H9 (cell line): ENCODE measurements at regions not wholly inside any gene's neighbourhood (a gene's known extent, or its start where the extent isn't known, plus 50 kb on each side); places are given as distances from the start of the nearest gene placed in this dataset.

Source experiments
- DNase-seq: peaks from one replicate; pipeline ENCODE4 v3.0.0-alpha.2; 2017
- H2AFZ ChIP-seq: one replicate; pipeline ENCODE4 v1.6.1; 2013; ENCODE audit warnings: mild to moderate bottlenecking, low read length, control low read depth, moderate library complexity
- H2AK5ac ChIP-seq: 2 replicates; pipeline ENCODE4 v1.6.1; 2013; ENCODE audit warnings: low read length, control low read depth, mixed read lengths; ENCODE audit not compliant: insufficient read length
- H2BK120ac ChIP-seq: one replicate; pipeline ENCODE4 v1.6.1; 2013; ENCODE audit warnings: low read depth, mild to moderate bottlenecking, low read length, control low read depth, inconsistent platforms; ENCODE audit not compliant: poor library complexity, severe bottlenecking
- H2BK12ac ChIP-seq: 2 replicates; pipeline ENCODE4 v1.6.1; 2013; ENCODE audit warnings: low read length, control low read depth, mixed read lengths, low read depth; ENCODE audit not compliant: insufficient read length
- H2BK15ac ChIP-seq: 2 replicates; pipeline ENCODE4 v1.6.1; 2013; ENCODE audit warnings: low read depth, low read length, control low read depth
- H2BK20ac ChIP-seq: one replicate; pipeline ENCODE4 v1.6.1; 2013; ENCODE audit warnings: low read depth, mild to moderate bottlenecking, low read length, control low read depth, inconsistent platforms; ENCODE audit not compliant: poor library complexity, severe bottlenecking
- H2BK5ac ChIP-seq: 2 replicates; pipeline ENCODE4 v1.6.1; 2013; ENCODE audit warnings: low read length, control low read depth, mixed read lengths; ENCODE audit not compliant: insufficient read length
- H3K14ac ChIP-seq: 2 replicates; pipeline ENCODE4 v1.6.1; 2013; ENCODE audit warnings: low read length, control low read depth; ENCODE audit not compliant: insufficient read depth
- H3K18ac ChIP-seq: 2 replicates; pipeline ENCODE4 v1.6.1; 2013; ENCODE audit warnings: low read depth, mild to moderate bottlenecking, mixed read lengths, low read length, control low read depth; ENCODE audit not compliant: insufficient read length
- H3K23ac ChIP-seq: 2 replicates; pipeline ENCODE4 v1.6.1; 2013; ENCODE audit warnings: low read length, control low read depth, mixed read lengths, low read depth; ENCODE audit not compliant: insufficient read length
- H3K23me2 ChIP-seq: 2 replicates; pipeline ENCODE4 v1.6.1; 2013; ENCODE audit warnings: low read depth, mild to moderate bottlenecking, mixed read lengths, low read length, control low read depth; ENCODE audit not compliant: insufficient read length, poor library complexity, severe bottlenecking
- H3K27ac ChIP-seq: 2 replicates; pipeline ENCODE4 v1.5.1; 2013; ENCODE audit warnings: low read length, control low read depth, mixed read lengths, low read depth; ENCODE audit not compliant: insufficient read length
- H3K27me3 ChIP-seq: 2 replicates; pipeline ENCODE4 v1.6.1; 2013; ENCODE audit warnings: low read length, control low read depth, inconsistent platforms; ENCODE audit not compliant: insufficient read depth
- H3K4ac ChIP-seq: 2 replicates; pipeline ENCODE4 v1.6.1; 2013; ENCODE audit warnings: low read depth, mild to moderate bottlenecking, control low read depth, inconsistent platforms, low read length, moderate library complexity
- H3K4me1 ChIP-seq: 2 replicates; pipeline ENCODE4 v1.6.1; 2013; ENCODE audit warnings: low read length, control low read depth, inconsistent platforms; ENCODE audit not compliant: insufficient read depth
- H3K4me2 ChIP-seq: 2 replicates; pipeline ENCODE4 v1.6.1; 2013; ENCODE audit warnings: low read length, control low read depth, mixed read lengths; ENCODE audit not compliant: insufficient read length, insufficient read depth
- H3K56ac ChIP-seq: 2 replicates; pipeline ENCODE4 v1.6.1; 2013; ENCODE audit warnings: low read depth, mild to moderate bottlenecking, mixed read lengths, low read length, control low read depth; ENCODE audit not compliant: insufficient read length
- H3K79me1 ChIP-seq: 2 replicates; pipeline ENCODE4 v1.6.1; 2013; ENCODE audit warnings: low read depth, mild to moderate bottlenecking, moderate library complexity, low read length, control low read depth, inconsistent platforms; ENCODE audit not compliant: insufficient read depth, poor library complexity, severe bottlenecking
- H3K79me2 ChIP-seq: 2 replicates; pipeline ENCODE4 v1.6.1; 2013; ENCODE audit warnings: low read length, control low read depth, inconsistent platforms; ENCODE audit not compliant: insufficient read depth
- H3K9ac ChIP-seq: 2 replicates; pipeline ENCODE4 v1.6.1; 2013; ENCODE audit warnings: low read length, control low read depth, mixed read lengths; ENCODE audit not compliant: insufficient read length; ENCODE audit errors: extremely low read depth
- H3K9me3 ChIP-seq: one replicate; pipeline ENCODE4 v1.6.1; 2013; ENCODE audit warnings: low read depth, low read length, inconsistent platforms; ENCODE audit not compliant: control insufficient read depth
- H3T11ph ChIP-seq: one replicate; pipeline ENCODE4 v1.6.1; 2013; ENCODE audit warnings: mild to moderate bottlenecking, low read length, control low read depth, inconsistent platforms
- H4K20me1 ChIP-seq: one replicate; pipeline ENCODE4 v1.6.1; 2013; ENCODE audit not compliant: control insufficient read depth, insufficient read length, insufficient read depth
- H4K5ac ChIP-seq: 2 replicates; pipeline ENCODE4 v1.6.1; 2013; ENCODE audit warnings: low read depth, mild to moderate bottlenecking, mixed read lengths, low read length, control low read depth; ENCODE audit not compliant: insufficient read length
- H4K8ac ChIP-seq: replicated peaks from 2 replicates; pipeline ENCODE4 v1.6.1; 2013; ENCODE audit warnings: low read length, control low read depth, mixed read lengths, low read depth; ENCODE audit not compliant: insufficient read length
- H4K91ac ChIP-seq: 2 replicates; pipeline ENCODE4 v1.6.1; 2013; ENCODE audit warnings: low read depth, mild to moderate bottlenecking, moderate library complexity, mixed read lengths, low read length, control low read depth; ENCODE audit not compliant: insufficient read length
- H3K27ac Mint-ChIP-seq, 3 experiments: 2 replicates in 2 of 3; 3 replicates in 1 of 3; pipeline ENCODE4 v1.8.0; 2020 to 2021; ENCODE audit warnings: mixed read lengths in 3 of 3, mild to moderate bottlenecking in 1 of 3, moderate library complexity in 1 of 3
- H3K27me3 Mint-ChIP-seq: 2 replicates; pipeline ENCODE4 v1.8.0; 2021; ENCODE audit warnings: low read depth, mild to moderate bottlenecking, moderate library complexity, mixed read lengths
- H3K36me3 Mint-ChIP-seq, 3 experiments: 2 replicates in 2 of 3; 3 replicates in 1 of 3; pipeline ENCODE4 v1.8.0; 2020 to 2021; ENCODE audit warnings: low read depth in 3 of 3, mixed read lengths in 3 of 3; ENCODE audit not compliant: insufficient read depth in 1 of 3
- H3K4me1 Mint-ChIP-seq, 2 experiments: 2 replicates each; pipeline ENCODE4 v1.8.0; 2020; ENCODE audit warnings: mixed read lengths in 2 of 2
- H3K4me3 Mint-ChIP-seq, 2 experiments: 2 replicates in 1 of 2; 3 replicates in 1 of 2; pipeline ENCODE4 v1.8.0; 2020 to 2021; ENCODE audit warnings: mild to moderate bottlenecking in 2 of 2, mixed read lengths in 2 of 2, moderate library complexity in 1 of 2
- H3K9me3 Mint-ChIP-seq, 2 experiments: 2 replicates in 1 of 2; 3 replicates in 1 of 2; pipeline ENCODE4 v1.8.0; 2020; ENCODE audit warnings: mild to moderate bottlenecking in 2 of 2, mixed read lengths in 2 of 2, moderate library complexity in 1 of 2
- WGBS: extraction: QIAGEN DNeasy Blood & Tissue Kit; methylation state at CpG from one replicate; pipeline ENCODE4 v1.1.7; 2013; ENCODE audit warnings: missing lambda C conversion rate, low lambda C conversion rate, mixed read lengths; ENCODE audit not compliant: insufficient read length; ENCODE audit errors: extremely low coverage; 5-methylcytosine and 5-hydroxymethylcytosine counted together
- TF ChIP-seq, protein P1 (sequence below): fragments of 200-600 bp; sonication (generic); conservative IDR thresholded peaks from 3 replicates; pipeline ENCODE4 v1.8.0; 2021; ENCODE audit warnings: antibody characterized with exemption, mild to moderate bottlenecking

DNA sequence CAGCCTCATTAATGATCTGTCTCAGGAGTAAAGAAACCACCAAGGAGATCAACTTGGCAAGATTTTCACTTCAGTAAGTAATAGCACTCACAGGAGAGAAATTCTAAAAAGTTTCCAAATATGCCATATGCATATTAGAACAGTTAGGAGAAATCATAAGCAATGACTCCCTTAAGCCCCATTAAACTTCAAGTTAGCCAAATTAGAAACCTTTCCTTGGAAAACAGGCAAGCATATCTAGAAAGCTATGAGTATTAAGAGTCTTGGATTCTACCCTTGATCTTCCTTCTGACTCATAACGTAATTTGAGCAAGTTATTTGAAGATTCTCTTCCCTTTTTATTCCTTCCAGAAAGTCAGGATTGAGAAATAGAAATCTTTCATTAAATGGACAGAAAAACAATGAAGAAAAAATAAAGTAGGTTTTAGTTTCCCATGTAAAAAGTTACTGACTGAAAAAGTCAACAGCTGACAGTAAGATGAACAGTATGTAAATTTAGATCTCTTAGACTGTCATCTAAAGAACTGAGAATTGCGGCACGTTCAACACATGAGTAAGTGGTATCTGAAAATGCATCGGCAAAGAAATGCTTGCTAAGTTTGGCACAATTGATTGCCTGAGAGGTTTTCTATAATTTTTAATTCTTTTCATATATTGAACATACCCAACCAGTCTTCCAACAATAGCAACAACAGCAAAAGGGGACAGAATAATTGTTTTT lies 565.7 kb upstream of the FTMT start:
- TF ChIP-seq, protein P1, sequence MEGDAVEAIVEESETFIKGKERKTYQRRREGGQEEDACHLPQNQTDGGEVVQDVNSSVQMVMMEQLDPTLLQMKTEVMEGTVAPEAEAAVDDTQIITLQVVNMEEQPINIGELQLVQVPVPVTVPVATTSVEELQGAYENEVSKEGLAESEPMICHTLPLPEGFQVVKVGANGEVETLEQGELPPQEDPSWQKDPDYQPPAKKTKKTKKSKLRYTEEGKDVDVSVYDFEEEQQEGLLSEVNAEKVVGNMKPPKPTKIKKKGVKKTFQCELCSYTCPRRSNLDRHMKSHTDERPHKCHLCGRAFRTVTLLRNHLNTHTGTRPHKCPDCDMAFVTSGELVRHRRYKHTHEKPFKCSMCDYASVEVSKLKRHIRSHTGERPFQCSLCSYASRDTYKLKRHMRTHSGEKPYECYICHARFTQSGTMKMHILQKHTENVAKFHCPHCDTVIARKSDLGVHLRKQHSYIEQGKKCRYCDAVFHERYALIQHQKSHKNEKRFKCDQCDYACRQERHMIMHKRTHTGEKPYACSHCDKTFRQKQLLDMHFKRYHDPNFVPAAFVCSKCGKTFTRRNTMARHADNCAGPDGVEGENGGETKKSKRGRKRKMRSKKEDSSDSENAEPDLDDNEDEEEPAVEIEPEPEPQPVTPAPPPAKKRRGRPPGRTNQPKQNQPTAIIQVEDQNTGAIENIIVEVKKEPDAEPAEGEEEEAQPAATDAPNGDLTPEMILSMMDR = no peak
- H3K4me3 Mint-ChIP-seq = no peak overlapping the region
- Histone ChIP-seq H3K14ac (no peak overlapping the region), H3K56ac (no peak overlapping the region), H2AK5ac (no peak overlapping the region), H3K9ac (no peak overlapping the region), H3K4me1 (no peaks in the 10 kb centered on the region), H2AFZ (no peak overlapping the region), H3K79me2 (no peaks in the 10 kb centered on the region), H4K20me1 (no peaks in the 10 kb centered on the region), H3K23ac (no peak overlapping the region), H3K4me2 (no peak overlapping the region), H2BK120ac (no peak overlapping the region), H3K4ac (no peak overlapping the region), H2BK20ac (no peak overlapping the region), H3K18ac (no peak overlapping the region), H3T11ph (no peak overlapping the region), H3K27ac (no peak overlapping the region), H3K9me3 (no peaks in the 10 kb centered on the region), H2BK12ac (no peak overlapping the region), H4K91ac (no peak overlapping the region), H4K8ac (no peak overlapping the region), H2BK15ac (no peak overlapping the region), H2BK5ac (no peak overlapping the region), H3K79me1 (no peaks in the 10 kb centered on the region), H3K27me3 (no peaks in the 10 kb centered on the region), H4K5ac (no peak overlapping the region), H3K23me2 (no peaks in the 10 kb centered on the region)
- H3K9me3 Mint-ChIP-seq = peaks cover 0 to 3% of the 10 kb centered on the region in 2 experiments; a peak in 4 of 5 replicates
- WGBS = no CpG with 5 or more reads among the region's 4 CpGs
- H3K36me3 Mint-ChIP-seq = peaks cover 0 to 16% (median 0%) of the 10 kb centered on the region in 3 experiments; a peak in 4 of 7 replicates
- H3K27ac Mint-ChIP-seq = no peak overlapping the region
- H3K27me3 Mint-ChIP-seq = no peaks in the 10 kb centered on the region
- peaks cover 7 to 9% of the 10 kb centered on the region in 2 experiments; a peak in 3 of 4 replicates for H3K4me1 Mint-ChIP-seq
- no peak for DNase-seq
